ENCODE measurements at regions not wholly inside any gene's neighbourhood (a gene's known extent, or its start where the extent isn't known, plus 50 kb on each side); places are given as distances from the start of the nearest gene placed in this dataset.

- TF ChIP-seq CTCF (IDR thresholded peaks at IDR 0.05 in 8 of 11, conservative IDR thresholded peaks at IDR 0.05 in 3 of 11): no peak
- no peak for TF ChIP-seq POLR2AphosphoS5 (IDR thresholded peaks at IDR 0.05)
- no peak for TF ChIP-seq POLR2A (IDR thresholded peaks at IDR 0.05)
Measured at GRCh38 chr3:187807086-187807862, 62.0 kb upstream of the BCL6 start.

All from spleen (tissue), 7 donors.